ENCODE measurements at regions not wholly inside any gene's neighbourhood (a gene's known extent, or its start where the extent isn't known, plus 50 kb on each side); places are given as distances from the start of the nearest gene placed in this dataset.

GRCh38 chrX:2581296-2581695, 80.5 kb upstream of the DHRSX start:
- H3K9me3 Mint-ChIP-seq, result no peaks in the 10 kb centered on the region
- no peak for DNase-seq (ENCODE audit: low read depth, low spot score)
- no peaks in the 10 kb centered on the region for H3K36me3 Mint-ChIP-seq (ENCODE audit: low read depth)
- no peak for TF ChIP-seq CTCF (conservative IDR thresholded peaks at IDR 0.05)
- H3K4me3 Mint-ChIP-seq, result no peak overlapping the region
- peaks cover 54% of the 10 kb centered on the region for H3K27me3 Mint-ChIP-seq (ENCODE audit: low read depth)
- H3K4me1 Mint-ChIP-seq, result peaks cover 5% of the 10 kb centered on the region
- H3K27ac Mint-ChIP-seq (ENCODE audit: unreplicated experiment), result no peak overlapping the region

- no peak for TF ChIP-seq CTCF (conservative IDR thresholded peaks at IDR 0.05)
- Mint-ChIP-seq H3K27me3 (ENCODE audit: low read depth) (peaks cover 34% of the 10 kb centered on the region), H3K27ac (ENCODE audit: unreplicated experiment) (no peak overlapping the region), H3K4me3 (no peak overlapping the region), H3K4me1 (no peaks in the 10 kb centered on the region), H3K36me3 (ENCODE audit: low read depth) (no peaks in the 10 kb centered on the region), H3K9me3 (no peaks in the 10 kb centered on the region)
- no peak for DNase-seq (ENCODE audit: low read depth, low spot score)
Observed at GRCh38 chrX:2578864-2579263, 78.1 kb upstream of the DHRSX start.

GRCh38 chrX:2577844-2578466, 77.2 kb upstream of the DHRSX start:
- Mint-ChIP-seq H3K27me3 (ENCODE audit: low read depth) (peaks cover 28% of the 10 kb centered on the region), H3K4me1 (no peaks in the 10 kb centered on the region), H3K36me3 (ENCODE audit: low read depth) (no peaks in the 10 kb centered on the region), H3K27ac (ENCODE audit: unreplicated experiment) (no peak overlapping the region), H3K9me3 (no peaks in the 10 kb centered on the region), H3K4me3 (no peak overlapping the region)
- no peak for DNase-seq (ENCODE audit: low read depth, low spot score)
- no peak for TF ChIP-seq CTCF (conservative IDR thresholded peaks at IDR 0.05)

GRCh38 chrX:2576793-2577192, 76.0 kb upstream of the DHRSX start:
- H3K4me1 Mint-ChIP-seq, result no peaks in the 10 kb centered on the region

GRCh38 chrX:2574271-2574670, 73.5 kb upstream of the DHRSX start:
- Mint-ChIP-seq H3K4me1 (no peaks in the 10 kb centered on the region), H3K36me3 (ENCODE audit: low read depth) (no peaks in the 10 kb centered on the region), H3K27me3 (ENCODE audit: low read depth) (no peaks in the 10 kb centered on the region), H3K4me3 (no peak overlapping the region), H3K27ac (ENCODE audit: unreplicated experiment) (no peak overlapping the region), H3K9me3 (peaks cover 5% of the 10 kb centered on the region)
- no peak for DNase-seq (ENCODE audit: low read depth, low spot score)
- no peak for TF ChIP-seq CTCF (conservative IDR thresholded peaks at IDR 0.05)

More at GRCh38 chrX:2576793-2577192, 76.0 kb upstream of the DHRSX start:
- no peak for TF ChIP-seq CTCF (conservative IDR thresholded peaks at IDR 0.05)
- Mint-ChIP-seq H3K9me3 (no peaks in the 10 kb centered on the region), H3K4me3 (no peak overlapping the region), H3K36me3 (ENCODE audit: low read depth) (no peaks in the 10 kb centered on the region), H3K27me3 (ENCODE audit: low read depth) (peaks cover 17% of the 10 kb centered on the region), H3K27ac (ENCODE audit: unreplicated experiment) (no peak overlapping the region)
- DNase-seq (ENCODE audit: low read depth, low spot score), result no peak
